ENCODE measurements at regions not wholly inside any gene's neighbourhood (a gene's known extent, or its start where the extent isn't known, plus 50 kb on each side); places are given as distances from the start of the nearest gene placed in this dataset.

GRCh38 chr20:19934792-19935491, 82.2 kb upstream of the NAA20 start:
- WGBS, 3 donors, result 41 to 62% (median 41%) methylated on average over 13 of the region's 13 CpGs
- no peak overlapping the region for H3K27ac ChIP-seq (ENCODE audit: low read depth, low read length)

GRCh38 chr20:19935842-19936241, 81.3 kb upstream of the NAA20 start:
- WGBS, 3 donors, result 41 to 64% (median 52%) methylated on average over 7 of the region's 7 CpGs
- H3K27ac ChIP-seq (ENCODE audit: low read depth, low read length), result no peak overlapping the region

GRCh38 chr20:19936466-19937200, 80.5 kb upstream of the NAA20 start:
- H3K27ac ChIP-seq (ENCODE audit: low read depth, low read length), result no peak overlapping the region
- WGBS, 3 donors, result 72 to 92% (median 78%) methylated on average over 8 of the region's 8 CpGs

- 27 to 74% (median 32%) methylated on average over 11 of the region's 11 CpGs for WGBS, 3 donors
- H3K27ac ChIP-seq (ENCODE audit: low read depth, low read length), result peak overlapping the region; percentile 21
Observed at GRCh38 chr20:19937218-19937617, 79.9 kb upstream of the NAA20 start.

GRCh38 chr20:19937651-19938420, 79.3 kb upstream of the NAA20 start:
- 65 to 73% (median 65%) methylated on average over 8 of the region's 8 CpGs for WGBS, 3 donors
- H3K27ac ChIP-seq (ENCODE audit: low read depth, low read length), result no peak overlapping the region

- 91 to 98% (median 93%) methylated on average over 4 of the region's 4 CpGs for WGBS, 3 donors
- no peak overlapping the region for H3K27ac ChIP-seq (ENCODE audit: low read depth, low read length)
Observed at GRCh38 chr20:19938421-19939090, 78.6 kb upstream of the NAA20 start.

GRCh38 chr20:19940988-19941460, 76.1 kb upstream of the NAA20 start:
- WGBS, 3 donors, result 66 to 87% (median 71%) methylated on average over 4 of the region's 4 CpGs
- no peak overlapping the region for H3K27ac ChIP-seq (ENCODE audit: low read depth, low read length)

- 40 to 97% (median 54%) methylated on average over 1 of the region's 1 CpG for WGBS, 3 donors
- no peak overlapping the region for H3K27ac ChIP-seq (ENCODE audit: low read depth, low read length)
Observed at GRCh38 chr20:19942611-19943010, 74.6 kb upstream of the NAA20 start.

GRCh38 chr20:19943061-19943521, 74.1 kb upstream of the NAA20 start:
- H3K27ac ChIP-seq (ENCODE audit: low read depth, low read length), result no peak overlapping the region
- 47 to 64% (median 57%) methylated on average over 7 of the region's 7 CpGs for WGBS, 3 donors

GRCh38 chr20:19944772-19945459, 72.2 kb upstream of the NAA20 start:
- H3K27ac ChIP-seq (ENCODE audit: low read depth, low read length), result no peak overlapping the region
- WGBS, 3 donors, result 72 to 85% (median 76%) methylated on average over 4 of the region's 4 CpGs

GRCh38 chr20:19945732-19946670, 71.2 kb upstream of the NAA20 start:
- H3K27ac ChIP-seq (ENCODE audit: low read depth, low read length), result no peak overlapping the region
- 69 to 89% (median 88%) methylated on average over 14 of the region's 14 CpGs for WGBS, 3 donors

GRCh38 chr20:19947611-19948264, 69.4 kb upstream of the NAA20 start:
- H3K27ac ChIP-seq (ENCODE audit: low read depth, low read length), result no peak overlapping the region
- WGBS, 3 donors, result 56 to 93% (median 82%) methylated on average over 10 of the region's 10 CpGs

GRCh38 chr20:19949195-19949867, 67.8 kb upstream of the NAA20 start:
- 79 to 95% (median 90%) methylated on average over 10 of the region's 10 CpGs for WGBS, 3 donors
- H3K27ac ChIP-seq (ENCODE audit: low read depth, low read length), result no peak overlapping the region

GRCh38 chr20:19950042-19950441, 67.1 kb upstream of the NAA20 start:
- no peak overlapping the region for H3K27ac ChIP-seq (ENCODE audit: low read depth, low read length)
- WGBS, 3 donors, result 86 to 95% (median 91%) methylated on average over 2 of the region's 2 CpGs

GRCh38 chr20:19952392-19952791, 64.8 kb upstream of the NAA20 start:
- H3K27ac ChIP-seq (ENCODE audit: low read depth, low read length), result no peak overlapping the region
- WGBS, 3 donors, result 75 to 77% (median 77%) methylated on average over 3 of the region's 3 CpGs

- H3K27ac ChIP-seq (ENCODE audit: low read depth, low read length), result no peak overlapping the region
Observed at GRCh38 chr20:19953606-19954005, 63.6 kb upstream of the NAA20 start.

Data from adipose tissue (tissue), 3 donors.